Astrocyte of the cerebellum (primary cell): ENCODE measurements at regions not wholly inside any gene's neighbourhood (a gene's known extent, or its start where the extent isn't known, plus 50 kb on each side); places are given as distances from the start of the nearest gene placed in this dataset.

Source experiments
- DNase-seq: peaks from one replicate; pipeline ENCODE4 v3.0.0-alpha.2; 2011; ENCODE audit warnings: low read depth
- H3K4me3 ChIP-seq: 2 replicates; pipeline ENCODE4 v1.5.1; 2011; ENCODE audit warnings: mild to moderate bottlenecking, low read depth, low read length, moderate library complexity
- CTCF ChIP-seq: IDR thresholded peaks from 2 replicates; pipeline ENCODE4 v1.5.1; 2012; ENCODE audit warnings: low read length, low read depth, moderate library complexity, mild to moderate bottlenecking; ENCODE audit errors: missing control alignments
- in situ Hi-C: cut with HindIII; loops from 2 replicates; pipeline ENCODE4 v1.10.0; 2017; ENCODE audit warnings: low sequenced_read_pairs

GRCh38 chr4:136670265-136670664, 862.0 kb downstream of the PCDH18 start:
- in situ Hi-C loops = no loop called here
- no peak overlapping the region for H3K4me3 ChIP-seq
- TF ChIP-seq CTCF = no peak
- no peak for DNase-seq

GRCh38 chr4:136664988-136665387, 867.3 kb downstream of the PCDH18 start:
- in situ Hi-C loops = no loop called here
- DNase-seq = no peak
- no peak for TF ChIP-seq CTCF
- H3K4me3 ChIP-seq = no peak overlapping the region

- in situ Hi-C loops = no loop called here
- no peak for TF ChIP-seq CTCF
- no peak for DNase-seq
Observed at GRCh38 chr4:136662539-136662938, 869.8 kb downstream of the PCDH18 start.

GRCh38 chr4:136653640-136654406, 878.5 kb downstream of the PCDH18 start:
- no peak for DNase-seq
- no peak for TF ChIP-seq CTCF
- in situ Hi-C loops = no loop called here
- no peak overlapping the region for H3K4me3 ChIP-seq

More at GRCh38 chr4:136662539-136662938, 869.8 kb downstream of the PCDH18 start:
- H3K4me3 ChIP-seq = no peak overlapping the region

GRCh38 chr4:136651932-136652331, 880.4 kb downstream of the PCDH18 start:
- no peak for TF ChIP-seq CTCF
- H3K4me3 ChIP-seq = no peak overlapping the region
- no peak for DNase-seq
- in situ Hi-C loops = no loop called here

- no peak for DNase-seq
- in situ Hi-C loops = no loop called here
- no peak for TF ChIP-seq CTCF
- H3K4me3 ChIP-seq = no peak overlapping the region
Observed at GRCh38 chr4:136651278-136651667, 881.0 kb downstream of the PCDH18 start.
